Adrenal gland (tissue), 9 donors: ENCODE measurements at regions not wholly inside any gene's neighbourhood (a gene's known extent, or its start where the extent isn't known, plus 50 kb on each side); places are given as distances from the start of the nearest gene placed in this dataset.

ENCODE experiments used
- DNase-seq, 7 donors: peaks; one replicate each; pipeline ENCODE4 v3.0.0-alpha.2; 2019 to 2020
- H3K27ac ChIP-seq, 5 donors: fragments of 200-600 bp; sonication (generic) in 4 of 5; 1 replicate in 3 of 5; 2 replicates in 2 of 5; pipeline versions ENCODE4 v1.5.1 to v1.8.0; 2016 to 2020; ENCODE audit warnings: mild to moderate bottlenecking in 1 of 5
- H3K27me3 ChIP-seq: fragments of 200-600 bp; 2 replicates; pipeline ENCODE4 v1.8.0; 2021
- H3K36me3 ChIP-seq, 2 donors: fragments of 200-600 bp; replicated peaks in 1 of 2; 1 replicate in 1 of 2; 2 replicates in 1 of 2; pipeline versions ENCODE4 v1.5.1 to v1.8.0; 2018 to 2022
- H3K4me1 ChIP-seq, 2 donors: fragments of 200-600 bp; replicated peaks in 1 of 2; 1 replicate in 1 of 2; 2 replicates in 1 of 2; pipeline versions ENCODE4 v1.5.1 to v1.8.0; 2018 to 2021
- H3K4me3 ChIP-seq, 4 donors: fragments of 200-600 bp; sonication (generic) in 3 of 4; one replicate each; pipeline ENCODE4 v1.5.1; 2016 to 2018
- H3K9me3 ChIP-seq, 3 donors: fragments of 200-600 bp; sonication (generic) in 1 of 3; replicated peaks in 1 of 3; 1 replicate in 2 of 3; 2 replicates in 1 of 3; pipeline versions ENCODE4 v1.5.1 to v1.8.0; 2016 to 2021
- CTCF ChIP-seq, 6 experiments: fragments of 450-650 bp in 4 of 6; fragments of 200-600 bp in 2 of 6; sonication (generic) in 1 of 6; IDR thresholded peaks; 1 replicate in 5 of 6; 2 replicates in 1 of 6; pipeline versions ENCODE4 v1.5.1 to v1.8.0; 2016 to 2021; ENCODE audit warnings: antibody characterized with exemption in 6 of 6, mild to moderate bottlenecking in 2 of 6, moderate library complexity in 1 of 6
- POLR2A ChIP-seq, 2 donors: fragments of 450-650 bp; IDR thresholded peaks; one replicate each; pipeline ENCODE4 v1.6.1; 2017; ENCODE audit warnings: antibody characterized with exemption in 2 of 2, mild to moderate bottlenecking in 2 of 2, moderate library complexity in 1 of 2
- WGBS, 4 donors: extraction: QIAGEN DNeasy Blood & Tissue Kit in 2 of 4; methylation state at CpG; one replicate each; pipeline versions ENCODE4 v1.1.5 to v1.1.7; 2013 to 2017; 5-methylcytosine and 5-hydroxymethylcytosine counted together
- intact Hi-C, 2 donors: fragments of 100-400 bp; cut with DNase I; formaldehyde crosslinking; loops; one replicate each; pipeline versions ENCODE4 v1.14.1 to v1.15.0; 2022 to 2023
- donor health status: healthy with polysubstance abuse.
- donor health status: Bipolar disorder and iron deficiency.
- donor health status: DM: yes; HTN: yes; CAD: no.
- donor health status: DM: no; HTN: no; CAD: no.
- donor health status: DM: no; HTN: no; CAD: no.

- no peak overlapping the region for H3K4me3 ChIP-seq
- H3K36me3 ChIP-seq: no peaks in the 10 kb centered on the region
- 48 to 58% (median 57%) methylated on average over 6 of the region's 6 CpGs for WGBS, 4 donors
- no peak for DNase-seq
- intact Hi-C loops: no loop called here
- no peaks in the 10 kb centered on the region for H3K4me1 ChIP-seq
- H3K9me3 ChIP-seq: no peaks in the 10 kb centered on the region
- TF ChIP-seq CTCF (IDR thresholded peaks at IDR 0.05): no peak
- no peak for TF ChIP-seq POLR2A (IDR thresholded peaks at IDR 0.05)
- H3K27ac ChIP-seq: no peak overlapping the region
- H3K27me3 ChIP-seq: no peaks in the 10 kb centered on the region
Observed at GRCh38 chr19:33960566-33960965, 163.9 kb downstream of the KCTD15 start.

DNA sequence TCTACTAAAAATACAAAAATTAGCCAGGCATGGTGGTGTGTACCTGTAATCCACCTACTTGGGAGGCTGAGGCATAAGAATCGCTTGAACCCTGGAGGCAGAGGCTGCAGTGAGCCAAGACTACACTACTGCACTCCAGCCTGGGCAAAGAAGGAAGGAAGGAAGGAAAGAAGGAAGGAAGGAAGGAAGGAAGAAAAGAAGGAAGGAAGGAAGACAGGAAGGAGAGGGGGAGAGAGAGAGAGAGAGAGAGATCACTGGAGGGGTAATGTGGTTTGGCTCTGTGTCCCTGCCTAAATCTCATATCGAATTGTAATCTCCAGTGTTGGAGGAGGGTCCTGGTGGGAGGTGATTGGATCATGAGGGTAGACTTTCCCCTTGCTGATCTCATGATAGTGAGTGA, 165.5 kb downstream of the KCTD15 start:
- Histone ChIP-seq H3K27ac (no peak overlapping the region), H3K4me1 (no peaks in the 10 kb centered on the region), H3K27me3 (no peaks in the 10 kb centered on the region), H3K36me3 (no peaks in the 10 kb centered on the region), H3K4me3 (no peak overlapping the region), H3K9me3 (peaks cover 0 to 6% (median 0%) of the 10 kb centered on the region in 3 donors)
- TF ChIP-seq POLR2A (IDR thresholded peaks at IDR 0.05) (no peak), CTCF (IDR thresholded peaks at IDR 0.05) (no peak)
- DNase-seq: no peak
- intact Hi-C loops: no loop called here
- 68 to 88% (median 78%) methylated on average over 2 of the region's 2 CpGs for WGBS, 4 donors

DNA sequence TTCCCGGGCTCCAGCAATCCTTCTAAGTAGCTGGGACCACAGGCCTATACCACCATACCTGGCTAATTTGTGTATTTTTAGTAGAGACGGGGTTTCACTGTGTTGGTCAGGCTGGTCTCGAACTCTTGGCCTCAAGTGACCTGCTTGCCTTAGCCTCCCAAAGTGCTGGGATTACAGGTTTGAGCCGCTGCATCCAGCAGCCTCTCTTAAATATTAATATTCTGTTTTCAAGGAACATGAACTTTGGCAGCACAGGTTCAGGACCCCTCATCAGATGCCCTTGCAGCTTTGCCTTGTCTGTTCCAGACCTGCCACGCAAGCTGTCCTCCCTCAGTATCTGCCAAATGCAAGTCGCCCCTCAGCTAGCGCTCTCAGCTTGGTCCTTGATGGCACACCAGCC, 166.8 kb downstream of the KCTD15 start:
- intact Hi-C loops: no loop called here
- Histone ChIP-seq H3K4me3 (no peak overlapping the region), H3K27me3 (no peaks in the 10 kb centered on the region), H3K9me3 (peaks cover 0 to 6% (median 0%) of the 10 kb centered on the region in 3 donors), H3K27ac (no peak overlapping the region), H3K36me3 (no peaks in the 10 kb centered on the region), H3K4me1 (no peaks in the 10 kb centered on the region)
- no peak for DNase-seq
- 68 to 93% (median 87%) methylated on average over 6 to 7 of the region's 7 CpGs for WGBS, 4 donors
- no peak for TF ChIP-seq CTCF (IDR thresholded peaks at IDR 0.05)
- no peak for TF ChIP-seq POLR2A (IDR thresholded peaks at IDR 0.05)

DNA sequence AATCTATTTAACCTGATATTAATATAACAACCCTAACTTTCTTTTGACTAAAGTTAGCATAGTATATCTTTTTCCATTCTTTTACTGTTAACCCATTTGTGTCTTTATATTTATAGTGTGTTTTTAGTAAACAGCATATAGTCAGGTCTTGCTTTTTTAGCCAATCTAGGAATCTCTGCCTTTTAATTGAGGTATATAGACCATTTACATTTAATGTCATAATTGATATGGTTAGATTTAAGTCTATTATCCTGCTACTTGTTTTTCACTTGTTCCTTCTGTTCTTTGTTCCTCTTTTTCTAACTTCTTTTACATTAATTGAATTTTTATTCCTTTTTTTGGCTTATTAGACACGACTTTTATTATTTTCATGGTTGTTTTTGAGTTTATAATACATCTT, 174.4 kb downstream of the KCTD15 start:
- TF ChIP-seq POLR2A (IDR thresholded peaks at IDR 0.05) (no peak), CTCF (IDR thresholded peaks at IDR 0.05) (no peak)
- no peak for DNase-seq
- Histone ChIP-seq H3K9me3 (peaks cover 0 to 19% (median 9%) of the 10 kb centered on the region in 3 donors), H3K4me1 (no peaks in the 10 kb centered on the region), H3K27me3 (no peaks in the 10 kb centered on the region), H3K27ac (no peak overlapping the region), H3K36me3 (no peaks in the 10 kb centered on the region), H3K4me3 (no peak overlapping the region)
- intact Hi-C loops: no loop called here
- WGBS, 4 donors: 66 to 81% (median 73%) methylated on average over 1 of the region's 1 CpG
